SH-SY5Y (cell line): ENCODE measurements at regions not wholly inside any gene's neighbourhood (a gene's known extent, or its start where the extent isn't known, plus 50 kb on each side); places are given as distances from the start of the nearest gene placed in this dataset.

Experiments
- GATA2 ChIP-seq: IDR thresholded peaks from 2 replicates; pipeline ENCODE4 v1.6.1; 2011; ENCODE audit warnings: mild to moderate bottlenecking, low read depth, low read length
- GATA3 ChIP-seq: IDR thresholded peaks from 2 replicates; pipeline ENCODE4 v1.6.1; 2011; ENCODE audit warnings: low read depth, mild to moderate bottlenecking, low read length, moderate library complexity

- no peak for TF ChIP-seq GATA3
- no peak for TF ChIP-seq GATA2
Measured at GRCh38 chr2:241991299-241991698, 121.8 kb downstream of the RTP5 start.
